DMS53 (cell line): ENCODE measurements at regions not wholly inside any gene's neighbourhood (a gene's known extent, or its start where the extent isn't known, plus 50 kb on each side); places are given as distances from the start of the nearest gene placed in this dataset.

Experiments used
- DNase-seq: peaks from one replicate; lab custom pipeline; 2025; lab: John Stamatoyannopoulos, UW

DNA sequence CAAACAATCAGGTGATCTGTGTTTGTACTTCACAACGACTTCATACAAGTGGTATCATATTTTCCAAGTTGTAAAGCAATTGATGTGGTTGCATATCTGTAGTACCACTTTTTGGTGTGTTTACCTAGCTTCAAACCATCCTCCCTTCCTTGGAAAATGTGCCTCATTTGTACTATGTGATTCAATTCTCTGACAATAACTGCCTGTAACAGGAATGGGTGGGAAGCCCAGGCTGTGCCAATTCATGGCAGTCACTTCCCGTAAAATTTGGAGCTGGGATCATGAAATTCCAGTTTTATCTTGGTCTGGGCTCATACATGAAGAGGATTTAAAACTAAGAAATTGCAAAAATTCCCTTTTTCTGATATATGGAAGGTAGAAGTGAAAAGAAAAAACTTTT, 250.1 kb downstream of the DIO2 start:
- peak; percentile 54 for DNase-seq

DNA sequence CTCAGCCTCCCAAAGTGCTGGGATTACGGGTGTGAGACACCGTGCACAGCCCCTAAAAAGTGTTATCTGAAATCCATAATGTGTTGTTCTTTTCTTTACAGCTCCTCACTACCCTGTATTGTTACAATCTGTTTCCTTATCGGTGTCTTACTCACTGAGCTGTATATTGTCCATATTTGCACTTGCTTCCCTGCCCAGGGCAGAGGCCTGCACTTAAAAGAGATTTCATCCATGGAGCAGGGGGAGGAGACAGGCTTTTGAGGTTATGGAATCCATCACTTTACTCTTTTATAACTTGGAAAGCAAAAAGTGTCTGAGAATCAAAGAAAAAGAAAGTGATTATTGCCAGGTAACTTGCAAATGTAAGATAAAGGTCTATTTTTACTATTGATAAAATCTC, 251.0 kb downstream of the DIO2 start:
- peak; percentile 39 for DNase-seq

DNA sequence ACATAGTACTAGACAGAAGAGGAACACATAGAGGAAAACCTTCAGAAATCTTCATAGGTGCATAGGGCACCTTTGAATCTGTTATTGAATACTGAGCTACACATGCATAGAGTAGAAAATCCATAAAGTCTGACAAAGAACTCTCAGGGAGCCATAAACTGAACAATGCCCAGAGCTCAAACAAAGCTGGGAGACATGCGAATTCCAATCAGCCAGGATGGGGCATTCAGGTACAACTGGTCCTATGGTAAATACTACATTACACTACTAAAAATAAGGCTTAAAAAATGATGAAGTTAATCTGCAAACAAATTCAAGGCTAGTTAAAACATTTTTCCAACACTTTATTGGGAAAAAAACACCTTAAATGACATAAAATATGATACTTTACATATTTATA, 259.7 kb downstream of the DIO2 start:
- DNase-seq, result no peak

DNA sequence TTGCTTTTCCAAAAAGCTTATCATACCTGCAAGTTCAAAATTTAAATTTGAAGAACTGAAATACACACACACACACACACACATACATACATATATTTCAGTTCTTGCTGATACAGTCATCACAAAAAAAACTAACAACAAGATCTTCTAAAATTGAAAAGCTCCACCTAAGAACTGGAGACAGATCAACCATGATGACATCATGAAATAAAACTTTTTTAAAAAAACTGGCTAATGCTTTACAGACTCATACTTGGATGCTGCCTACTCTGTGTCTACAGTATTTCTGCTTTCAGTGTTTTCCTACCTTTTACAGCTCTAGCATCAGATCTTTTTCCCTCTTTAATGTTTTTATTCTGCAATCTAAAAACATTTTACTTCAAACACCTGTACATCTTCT, 261.4 kb downstream of the DIO2 start:
- DNase-seq, result no peak

DNA sequence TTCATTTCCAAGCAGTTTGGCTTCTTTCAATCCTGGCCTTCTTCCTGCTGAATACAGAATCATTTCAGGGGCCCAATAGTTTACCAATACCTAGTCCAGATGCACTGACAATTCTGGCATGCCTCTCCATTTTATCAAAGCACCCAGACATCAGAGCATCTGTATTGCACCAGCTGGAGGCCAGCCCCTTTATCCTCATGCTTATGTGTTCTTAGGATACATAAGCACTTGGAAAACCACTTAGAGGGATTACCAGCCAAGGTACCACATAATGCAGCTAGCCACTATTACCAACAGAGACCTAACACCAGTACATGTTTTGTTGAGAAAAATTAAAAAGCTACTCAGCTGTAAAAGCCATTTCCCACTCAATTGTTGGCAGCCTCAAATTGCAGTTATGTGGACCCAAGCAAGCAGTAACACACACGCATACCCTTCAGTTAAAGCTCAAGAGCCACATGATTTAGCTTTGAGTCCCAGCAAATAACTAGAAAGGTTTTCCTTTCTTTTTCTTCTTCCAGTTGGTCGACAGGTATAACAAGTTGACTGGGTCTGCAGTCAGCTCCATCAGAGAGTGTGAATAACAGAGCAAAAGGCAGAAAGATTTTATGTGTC, 263.8 kb downstream of the DIO2 start:
- peak; percentile 12 for DNase-seq

DNA sequence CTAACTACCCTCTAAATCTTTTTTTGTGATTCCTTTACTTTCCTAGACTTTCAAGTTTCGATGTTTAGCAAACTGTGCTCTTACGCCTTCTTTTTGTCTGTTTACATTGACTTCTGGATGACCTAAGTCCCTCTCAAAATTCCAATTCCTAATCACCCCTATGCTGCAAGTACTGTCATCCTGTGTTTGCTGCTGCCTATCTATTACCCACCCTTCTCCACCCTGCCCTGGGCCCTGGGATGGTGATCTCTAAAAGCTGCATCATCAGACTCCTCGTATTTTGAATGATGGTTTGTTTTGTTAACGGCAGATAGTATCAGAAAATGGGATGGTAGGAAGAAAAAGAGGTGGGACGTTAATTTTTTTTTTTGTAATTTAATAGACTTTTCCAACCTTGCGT, 272.1 kb downstream of the DIO2 start:
- no peak for DNase-seq

DNA sequence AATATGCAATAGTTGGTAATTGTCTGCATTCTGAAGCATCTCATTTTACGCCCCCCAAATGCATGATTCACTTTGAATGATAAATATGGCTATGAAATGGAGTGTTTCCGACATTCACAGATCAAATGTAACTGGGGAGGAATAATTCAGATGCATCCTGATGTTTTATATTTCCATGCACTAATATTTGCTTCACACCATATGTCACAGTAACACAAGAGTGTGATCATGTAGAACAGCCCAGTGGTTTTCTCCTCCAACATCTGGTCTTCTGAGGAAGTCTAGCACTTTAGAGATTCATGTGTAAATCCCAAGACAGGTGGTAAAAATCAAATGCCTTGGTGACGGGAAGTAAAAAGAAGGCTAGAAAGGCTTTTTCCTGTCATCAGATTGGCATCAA, 273.1 kb downstream of the DIO2 start:
- no peak for DNase-seq

DNA sequence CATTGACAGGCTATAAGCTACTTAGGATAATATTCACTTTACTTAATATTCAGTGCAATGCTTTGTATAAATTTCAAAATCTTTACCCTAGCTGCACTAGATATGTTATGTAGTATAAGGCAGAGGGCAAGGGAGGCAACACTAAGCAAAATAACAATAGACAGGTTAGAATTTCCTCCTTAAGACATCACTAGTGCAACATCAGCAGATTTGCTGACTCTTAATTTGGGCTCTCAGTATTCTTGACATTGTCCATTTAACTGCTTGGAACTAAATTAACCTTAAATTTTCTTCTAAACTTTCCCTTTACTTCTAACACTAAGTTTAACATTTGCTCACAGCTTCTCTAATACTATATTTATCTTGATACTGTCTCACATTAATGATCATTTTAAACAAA, 273.9 kb downstream of the DIO2 start:
- DNase-seq, result no peak

DNA sequence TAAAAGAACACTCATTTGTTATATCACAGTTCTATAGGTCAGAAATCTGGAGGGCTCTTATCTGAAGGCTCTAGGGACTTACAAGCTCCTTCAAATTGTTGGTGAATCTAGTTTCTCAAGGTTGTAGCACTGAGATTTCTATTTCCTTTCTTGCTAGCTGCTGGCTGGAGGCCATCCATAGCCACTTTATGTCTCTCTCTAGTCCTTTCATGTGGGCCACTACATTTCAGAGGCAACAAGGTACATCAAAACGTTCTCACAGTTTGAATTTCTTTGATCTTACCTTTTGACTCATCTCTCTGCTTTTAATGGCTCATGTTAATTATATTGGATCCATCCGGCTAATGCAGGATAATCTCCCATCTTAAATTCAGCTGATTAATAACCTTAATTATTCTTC, 286.8 kb downstream of the DIO2 start:
- no peak for DNase-seq

DNA sequence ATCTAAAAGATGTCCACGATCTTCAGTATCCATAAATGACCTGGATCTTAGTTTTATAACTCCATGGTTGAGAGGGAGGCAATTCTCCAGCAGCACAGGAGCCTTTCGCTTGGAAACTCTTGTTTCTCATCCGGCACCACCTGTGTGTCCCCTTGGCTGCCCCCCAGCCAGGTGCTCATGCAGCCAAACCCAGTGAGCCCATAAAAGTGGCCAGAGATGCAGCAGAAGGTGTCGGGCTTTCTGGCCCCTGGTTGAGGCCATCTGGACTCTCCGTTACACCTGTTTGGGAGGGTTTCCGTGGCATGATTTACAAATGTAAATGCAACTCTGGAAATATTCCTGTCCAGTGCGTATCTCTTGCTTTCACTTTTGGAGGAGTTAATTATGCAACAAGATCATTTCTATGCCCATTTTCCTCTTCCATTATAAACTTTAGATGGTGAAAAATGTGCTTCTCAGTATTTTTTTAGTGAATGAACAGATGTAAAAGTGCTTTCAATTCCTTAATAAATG, 291.1 kb downstream of the DIO2 start:
- DNase-seq, result no peak
